SK-N-SH (cell line): ENCODE measurements at regions not wholly inside any gene's neighbourhood (a gene's known extent, or its start where the extent isn't known, plus 50 kb on each side); places are given as distances from the start of the nearest gene placed in this dataset.

ENCODE experiments used
- CTCF ChIA-PET: fragments of 300-600, 350-600 bp; formaldehyde crosslinking; extraction: SDS; loops from one replicate; lab custom pipeline; 2021; lab: Yijun Ruan, JAX
- POLR2A ChIA-PET: fragments of 350-600 bp; sonication (Branson Sonifier 250); formaldehyde crosslinking; extraction: SDS; loops from one replicate; lab custom pipeline; 2020; ENCODE audit warnings: antibody characterized with exemption, inconsistent platforms; lab: Yijun Ruan, JAX
- DNase-seq: peaks from one replicate; pipeline ENCODE4 v3.0.0; 2012
- H2AFZ ChIP-seq: fragments of 200-600 bp; sonication (generic); 2 replicates; pipeline ENCODE4 v1.8.1; 2016; ENCODE audit warnings: antibody characterized with exemption, mild to moderate bottlenecking, low read depth
- H3F3A ChIP-seq: fragments of 200-600 bp; sonication (generic); replicated peaks from 2 replicates; pipeline ENCODE3; 2016; ENCODE audit warnings: antibody characterized with exemption, mild to moderate bottlenecking; ENCODE audit not compliant: insufficient read depth
- H3K27ac ChIP-seq, 2 experiments: fragments of 200-500 bp in 1 of 2; fragments of 200-600 bp in 1 of 2; sonication (Bioruptor generic) in 1 of 2; sonication (generic), shearing (Covaris generic) in 1 of 2; 2 replicates each; pipeline versions ENCODE4 v1.5.1 to v1.6.1; 2014 to 2016; ENCODE audit warnings: low read depth in 2 of 2, inconsistent platforms in 1 of 2, low read length in 1 of 2, mild to moderate bottlenecking in 1 of 2, mixed read lengths in 1 of 2
- H3K27me3 ChIP-seq: fragments of 200-600 bp; sonication (generic), shearing (Covaris generic); 2 replicates; pipeline ENCODE4 v1.6.1; 2016; ENCODE audit warnings: mixed run types; ENCODE audit not compliant: insufficient read depth
- H3K36me3 ChIP-seq, 2 experiments: fragments of 200-500 bp in 1 of 2; fragments of 200-600 bp in 1 of 2; sonication (Bioruptor generic) in 1 of 2; sonication (generic) in 1 of 2; replicated peaks in 1 of 2; 2 replicates each; pipeline versions ENCODE3 to v1.5.1; 2014 to 2016; ENCODE audit warnings: low read length in 1 of 2, mild to moderate bottlenecking in 1 of 2; ENCODE audit not compliant: insufficient read depth in 2 of 2, control insufficient read depth in 1 of 2
- H3K4me1 ChIP-seq, 2 experiments: fragments of 200-500 bp in 1 of 2; fragments of 200-600 bp in 1 of 2; sonication (Bioruptor generic) in 1 of 2; sonication (generic), shearing (Covaris generic) in 1 of 2; 2 replicates each; pipeline versions ENCODE4 v1.5.1 to v1.6.1; 2014 to 2016; ENCODE audit warnings: low read depth in 1 of 2, low read length in 1 of 2, mixed run types in 1 of 2; ENCODE audit not compliant: insufficient read depth in 2 of 2, control insufficient read depth in 1 of 2
- H3K4me2 ChIP-seq: fragments of 200-600 bp; sonication (generic), shearing (Covaris generic); 2 replicates; pipeline ENCODE4 v1.6.1; 2017; ENCODE audit warnings: mixed run types
- H3K4me3 ChIP-seq, 2 experiments: fragments of 200-500 bp in 1 of 2; fragments of 200-600 bp in 1 of 2; sonication (Bioruptor generic) in 1 of 2; sonication (generic), shearing (Covaris generic) in 1 of 2; 2 replicates each; pipeline versions ENCODE4 v1.5.1 to v1.8.1; 2014 to 2016; ENCODE audit warnings: low read depth in 2 of 2, inconsistent platforms in 1 of 2, low read length in 1 of 2, mild to moderate bottlenecking in 1 of 2, mixed read lengths in 1 of 2, moderate library complexity in 1 of 2
- H3K79me2 ChIP-seq: fragments of 200-600 bp; sonication (generic); 2 replicates; pipeline ENCODE4 v1.8.1; 2017; ENCODE audit warnings: mild to moderate bottlenecking; ENCODE audit not compliant: insufficient read depth
- H3K9ac ChIP-seq: fragments of 200-600 bp; sonication (generic); 2 replicates; pipeline ENCODE4 v1.6.1; 2017; ENCODE audit warnings: mixed run types
- H3K9me2 ChIP-seq: fragments of 200-600 bp; sonication (generic); 2 replicates; pipeline ENCODE4 v1.6.1; 2017; ENCODE audit warnings: mixed run types
- H3K9me3 ChIP-seq: fragments of 200-600 bp; sonication (generic); 2 replicates; pipeline ENCODE4 v1.6.1; 2017; ENCODE audit warnings: mixed run types, mild to moderate bottlenecking, moderate library complexity
- H4K20me1 ChIP-seq: fragments of 200-600 bp; sonication (generic); 2 replicates; pipeline ENCODE4 v1.6.1; 2017; ENCODE audit warnings: mild to moderate bottlenecking, mixed run types; ENCODE audit not compliant: insufficient read depth
- EP300 ChIP-seq, 2 experiments: IDR thresholded peaks; 2 replicates each; pipeline versions ENCODE4 v1.4.0 to v1.6.1; 2012; ENCODE audit warnings: borderline replicate concordance in 1 of 2, low read depth in 1 of 2, low read length in 1 of 2
- FOXM1 ChIP-seq: IDR thresholded peaks from 2 replicates; pipeline ENCODE4 v1.4.0; 2012; ENCODE audit warnings: low read depth, mild to moderate bottlenecking
- MXI1 ChIP-seq: IDR thresholded peaks from 2 replicates; pipeline ENCODE4 v1.6.1; 2012; ENCODE audit warnings: mild to moderate bottlenecking, low read depth, low read length, improper control_type of control experiment
- RAD21 ChIP-seq: IDR thresholded peaks from 2 replicates; pipeline ENCODE4 v1.6.1; 2012; ENCODE audit warnings: mild to moderate bottlenecking, low read length
- RXRA ChIP-seq: IDR thresholded peaks from 2 replicates; pipeline ENCODE4 v1.4.0; 2012; ENCODE audit warnings: low read depth, mild to moderate bottlenecking, borderline replicate concordance
- SIN3A ChIP-seq: IDR thresholded peaks from 2 replicates; pipeline ENCODE4 v1.6.1; 2012; ENCODE audit warnings: low read depth, mild to moderate bottlenecking, low read length, moderate library complexity, borderline replicate concordance
- SMC3 ChIP-seq: IDR thresholded peaks from 2 replicates; pipeline ENCODE4 v1.6.1; 2012; ENCODE audit warnings: low read depth, low read length, improper control_type of control experiment
- TEAD4 ChIP-seq: IDR thresholded peaks from 2 replicates; pipeline ENCODE4 v1.4.0; 2012; ENCODE audit warnings: mild to moderate bottlenecking, borderline replicate concordance; ENCODE audit not compliant: insufficient read depth
- WGBS: methylation state at CpG from one replicate; pipeline ENCODE4 v1.1.6; 2017; ENCODE audit warnings: low lambda C conversion rate; 5-methylcytosine and 5-hydroxymethylcytosine counted together
- TF ChIP-seq, protein P1 (sequence below): IDR thresholded peaks from 2 replicates; pipeline ENCODE4 v1.4.0; 2012; ENCODE audit warnings: low read depth, borderline replicate concordance
- TF ChIP-seq, protein P2 (sequence below): IDR thresholded peaks from 2 replicates; pipeline ENCODE4; 2012
- TF ChIP-seq, protein P3 (sequence below): IDR thresholded peaks from 2 replicates; pipeline ENCODE4 v1.4.0; 2012; ENCODE audit warnings: low read depth, borderline replicate concordance

DNA sequence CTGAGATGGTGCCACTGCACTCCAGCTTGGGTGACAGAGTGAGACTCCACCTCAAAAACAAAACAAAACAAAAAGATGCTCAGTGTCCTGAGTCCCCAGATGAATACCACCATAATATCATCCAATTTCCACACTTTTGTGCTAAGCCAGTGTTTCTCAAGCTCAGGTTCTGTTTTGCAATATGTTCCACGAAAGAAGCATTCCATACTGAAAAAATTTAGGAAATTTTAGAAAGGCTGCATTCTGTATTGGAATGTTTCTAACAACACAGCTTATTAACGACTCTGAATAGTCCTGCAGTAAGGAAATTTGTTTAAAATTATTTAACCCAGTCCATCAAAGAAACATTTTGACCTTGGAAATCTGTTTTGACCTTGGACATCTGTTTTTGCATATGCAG is 142.4 kb downstream of the EPC1 start (continued):
- TF ChIP-seq SMC3: no peak

DNA sequence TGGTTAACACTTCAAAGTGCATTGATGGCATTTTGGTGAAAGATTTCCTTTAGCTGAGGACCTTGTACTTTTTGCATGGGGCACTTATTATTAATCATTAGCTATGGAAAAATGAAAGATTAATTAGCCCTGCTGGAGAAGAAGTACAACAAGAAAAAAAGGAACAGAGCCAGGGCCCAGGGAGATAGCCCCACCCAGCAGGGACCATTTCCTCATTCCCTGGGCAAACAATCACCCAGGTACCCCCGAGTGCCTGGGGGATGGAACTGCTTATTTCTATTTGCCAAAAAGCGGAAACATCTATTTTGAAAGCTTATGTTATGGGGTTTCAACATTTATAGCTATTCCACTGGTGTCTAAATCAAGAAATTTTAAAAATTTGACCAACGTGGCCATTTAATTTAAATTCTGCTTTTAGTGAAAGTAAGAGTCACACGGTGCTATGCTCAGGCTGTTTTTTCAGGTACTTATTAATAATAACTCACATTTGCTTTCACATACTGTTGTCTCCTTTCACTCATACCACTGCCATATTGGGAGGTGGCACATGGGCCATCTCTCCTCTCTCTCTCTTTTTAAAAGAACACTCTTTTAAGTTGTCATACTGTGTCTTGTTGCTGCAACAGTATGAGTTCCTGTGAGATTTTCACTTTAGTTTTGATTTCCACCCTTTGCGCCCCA is 143.6 kb upstream of the KIF5B start:
- H3K9ac ChIP-seq: no peak overlapping the region
- no peak overlapping the region for H3K4me2 ChIP-seq
- peaks cover 9% of the 10 kb centered on the region; the same call in 1 of the 2 replicates for H3K9me3 ChIP-seq
- DNase-seq: no peak
- H3F3A ChIP-seq: peaks cover 11% of the 10 kb centered on the region
- no peaks in the 10 kb centered on the region for H3K27me3 ChIP-seq
- no peaks in the 10 kb centered on the region for H3K9me2 ChIP-seq
- TF ChIP-seq MXI1 (no peak), SIN3A (no peak), RXRA (no peak), FOXM1 (no peak), RAD21 (no peak)
- TF ChIP-seq, protein P1, sequence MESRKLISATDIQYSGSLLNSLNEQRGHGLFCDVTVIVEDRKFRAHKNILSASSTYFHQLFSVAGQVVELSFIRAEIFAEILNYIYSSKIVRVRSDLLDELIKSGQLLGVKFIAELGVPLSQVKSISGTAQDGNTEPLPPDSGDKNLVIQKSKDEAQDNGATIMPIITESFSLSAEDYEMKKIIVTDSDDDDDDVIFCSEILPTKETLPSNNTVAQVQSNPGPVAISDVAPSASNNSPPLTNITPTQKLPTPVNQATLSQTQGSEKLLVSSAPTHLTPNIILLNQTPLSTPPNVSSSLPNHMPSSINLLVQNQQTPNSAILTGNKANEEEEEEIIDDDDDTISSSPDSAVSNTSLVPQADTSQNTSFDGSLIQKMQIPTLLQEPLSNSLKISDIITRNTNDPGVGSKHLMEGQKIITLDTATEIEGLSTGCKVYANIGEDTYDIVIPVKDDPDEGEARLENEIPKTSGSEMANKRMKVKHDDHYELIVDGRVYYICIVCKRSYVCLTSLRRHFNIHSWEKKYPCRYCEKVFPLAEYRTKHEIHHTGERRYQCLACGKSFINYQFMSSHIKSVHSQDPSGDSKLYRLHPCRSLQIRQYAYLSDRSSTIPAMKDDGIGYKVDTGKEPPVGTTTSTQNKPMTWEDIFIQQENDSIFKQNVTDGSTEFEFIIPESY: no peak
- no peak overlapping the region for H3K27ac ChIP-seq
- no peak overlapping the region for H2AFZ ChIP-seq
- H4K20me1 ChIP-seq: no peaks in the 10 kb centered on the region
- no peaks in the 10 kb centered on the region for H3K79me2 ChIP-seq
- H3K36me3 ChIP-seq: no peaks in the 10 kb centered on the region
- H3K4me1 ChIP-seq: peaks cover 0 to 4% of the 10 kb centered on the region in 2 experiments; a peak in 1 of 4 replicates
- ChIA-PET POLR2A (no interaction called here), CTCF (interaction anchor here (0.9 to 2.7 kb wide), 7 partner anchors 9 to 146 kb away, joined by 3 to 14 read pairs (median 4); no protein-coding TSS in a partner anchor)
- H3K4me3 ChIP-seq: no peak overlapping the region
- 80% methylated on average over 5 of the region's 5 CpGs for WGBS

DNA sequence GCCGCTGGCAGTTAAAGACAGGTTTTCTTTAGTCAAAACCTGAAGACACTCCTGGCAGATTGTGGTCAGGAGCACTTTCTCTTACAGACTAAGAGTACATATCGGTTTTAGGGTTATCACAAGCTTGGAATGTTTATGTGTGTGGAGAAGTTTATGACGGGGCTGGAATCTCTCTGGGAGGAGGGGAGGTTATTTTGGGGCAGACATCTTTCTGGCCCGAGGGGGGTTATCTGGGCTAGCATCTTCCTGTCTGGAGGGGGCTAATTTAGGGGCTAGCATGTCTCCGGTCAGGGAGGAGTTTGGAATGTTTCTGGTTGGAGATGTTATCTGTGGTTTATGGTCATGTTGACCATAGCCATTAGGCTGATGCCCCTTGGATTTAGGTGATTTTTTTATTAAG is 141.2 kb upstream of the KIF5B start:
- ChIA-PET POLR2A (no interaction called here), CTCF (interaction anchor here (0.7 to 0.9 kb wide), 2 partner anchors 8 to 146 kb away, joined by 3 read pairs; no protein-coding TSS in a partner anchor)
- H4K20me1 ChIP-seq: no peaks in the 10 kb centered on the region
- no peaks in the 10 kb centered on the region for H3K79me2 ChIP-seq
- TF ChIP-seq RXRA: peak; percentile 52; the same call in 1 of the 2 replicates
- TF ChIP-seq EP300 (IDR thresholded peaks at IDR 0.05; ENCODE audit: borderline replicate concordance in 1 of 2, low read depth in 1 of 2, low read length in 1 of 2): peak in 1 of 2 experiments; percentile 70; a peak in 1 of 4 replicates
- TF ChIP-seq, protein P2, sequence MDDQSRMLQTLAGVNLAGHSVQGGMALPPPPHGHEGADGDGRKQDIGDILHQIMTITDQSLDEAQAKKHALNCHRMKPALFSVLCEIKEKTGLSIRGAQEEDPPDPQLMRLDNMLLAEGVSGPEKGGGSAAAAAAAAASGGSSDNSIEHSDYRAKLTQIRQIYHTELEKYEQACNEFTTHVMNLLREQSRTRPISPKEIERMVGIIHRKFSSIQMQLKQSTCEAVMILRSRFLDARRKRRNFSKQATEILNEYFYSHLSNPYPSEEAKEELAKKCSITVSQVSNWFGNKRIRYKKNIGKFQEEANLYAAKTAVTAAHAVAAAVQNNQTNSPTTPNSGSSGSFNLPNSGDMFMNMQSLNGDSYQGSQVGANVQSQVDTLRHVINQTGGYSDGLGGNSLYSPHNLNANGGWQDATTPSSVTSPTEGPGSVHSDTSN: peak; percentile 52; the same call in 1 of the 2 replicates
- peak; percentile 53; the same call in 1 of the 2 replicates for TF ChIP-seq TEAD4
- TF ChIP-seq, protein P3, sequence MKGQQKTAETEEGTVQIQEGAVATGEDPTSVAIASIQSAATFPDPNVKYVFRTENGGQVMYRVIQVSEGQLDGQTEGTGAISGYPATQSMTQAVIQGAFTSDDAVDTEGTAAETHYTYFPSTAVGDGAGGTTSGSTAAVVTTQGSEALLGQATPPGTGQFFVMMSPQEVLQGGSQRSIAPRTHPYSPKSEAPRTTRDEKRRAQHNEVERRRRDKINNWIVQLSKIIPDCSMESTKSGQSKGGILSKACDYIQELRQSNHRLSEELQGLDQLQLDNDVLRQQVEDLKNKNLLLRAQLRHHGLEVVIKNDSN: no peak
- TF ChIP-seq FOXM1: no peak
- TF ChIP-seq, all 33 proteins: peak for 4
- 31% methylated on average over 5 of the region's 5 CpGs for WGBS
- peak overlapping the region in 1 of 2 experiments; percentile 13; a peak in 1 of 4 replicates for H3K27ac ChIP-seq
- peaks cover 0 to 4% of the 10 kb centered on the region in 2 experiments; a peak in 1 of 4 replicates for H3K4me1 ChIP-seq
- no peaks in the 10 kb centered on the region for H3K9me2 ChIP-seq
- H3K36me3 ChIP-seq: no peaks in the 10 kb centered on the region
- no peaks in the 10 kb centered on the region for H3K27me3 ChIP-seq
- no peaks in the 10 kb centered on the region for H3K9me3 ChIP-seq
- no peak overlapping the region for H3K9ac ChIP-seq
- H2AFZ ChIP-seq: peak overlapping the region; percentile 75
- DNase-seq: no peak
- H3F3A ChIP-seq: peaks cover 10% of the 10 kb centered on the region
- H3K4me3 ChIP-seq: no peak overlapping the region
- H3K4me2 ChIP-seq: peak overlapping the region; percentile 33; the same call in 1 of the 2 replicates
